KOPT-K1 (cell line): ENCODE measurements at regions not wholly inside any gene's neighbourhood (a gene's known extent, or its start where the extent isn't known, plus 50 kb on each side); places are given as distances from the start of the nearest gene placed in this dataset.

ENCODE experiments used
- H3K27ac ChIP-seq: fragments of 200-600 bp; sonication (generic); 2 replicates; pipeline ENCODE4 v1.5.1; 2016; ENCODE audit warnings: antibody characterized with exemption, mild to moderate bottlenecking, low read depth, low read length; ENCODE audit not compliant: poor library complexity, severe bottlenecking
- H3K36me3 ChIP-seq: fragments of 200-600 bp; sonication (generic); 2 replicates; pipeline ENCODE4 v1.5.1; 2017; ENCODE audit warnings: antibody characterized with exemption, mild to moderate bottlenecking, low read length, moderate library complexity; ENCODE audit not compliant: insufficient read depth
- H3K9me3 ChIP-seq: fragments of 200-600 bp; sonication (generic); 2 replicates; pipeline ENCODE4 v1.5.1; 2017; ENCODE audit warnings: antibody characterized with exemption, low read length, mild to moderate bottlenecking; ENCODE audit not compliant: insufficient read depth, poor library complexity, severe bottlenecking

- Histone ChIP-seq H3K27ac (no peak overlapping the region), H3K36me3 (no peaks in the 10 kb centered on the region), H3K9me3 (no peaks in the 10 kb centered on the region)
These were observed 459.0 kb downstream of the KLF5 start for GRCh38 chr13:73517766-73518165.

- no peak overlapping the region for H3K27ac ChIP-seq
- H3K9me3 ChIP-seq = no peaks in the 10 kb centered on the region
- no peaks in the 10 kb centered on the region for H3K36me3 ChIP-seq
These were observed 457.9 kb downstream of the KLF5 start for GRCh38 chr13:73516731-73517130.

- Histone ChIP-seq H3K27ac (no peak overlapping the region), H3K9me3 (no peaks in the 10 kb centered on the region), H3K36me3 (no peaks in the 10 kb centered on the region)
These were observed 455.4 kb downstream of the KLF5 start for GRCh38 chr13:73514208-73514607.

GRCh38 chr13:73513751-73514150 is 454.9 kb downstream of the KLF5 start:
- H3K36me3 ChIP-seq = no peaks in the 10 kb centered on the region
- H3K9me3 ChIP-seq = no peaks in the 10 kb centered on the region
- H3K27ac ChIP-seq = no peak overlapping the region

GRCh38 chr13:73508841-73509240 is 450.0 kb downstream of the KLF5 start:
- Histone ChIP-seq H3K9me3 (no peaks in the 10 kb centered on the region), H3K36me3 (no peaks in the 10 kb centered on the region), H3K27ac (no peak overlapping the region)

DNA sequence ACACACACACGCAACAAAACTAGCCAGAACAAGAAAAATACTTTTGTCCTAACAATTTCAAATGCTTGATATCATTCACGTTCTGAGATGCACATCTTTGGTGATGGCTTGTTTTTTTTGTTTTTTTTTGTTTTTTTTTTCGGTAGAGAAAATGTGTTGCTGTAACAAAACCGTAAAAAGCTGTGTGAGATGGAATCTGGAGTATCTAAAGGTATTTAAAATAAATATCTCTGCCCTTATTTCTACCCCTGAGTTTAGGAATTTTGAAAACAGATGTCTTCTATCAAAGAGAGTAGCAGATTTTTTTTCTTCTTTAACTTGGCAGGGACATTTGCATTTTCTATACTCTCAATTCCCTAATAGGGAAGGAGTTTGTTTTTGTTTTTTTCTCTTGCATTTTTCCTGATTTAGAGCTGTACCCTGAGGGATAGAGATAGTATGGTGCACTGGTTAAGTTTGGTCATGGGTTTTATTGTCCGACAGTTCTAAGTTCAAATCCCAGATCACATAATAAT is 446.6 kb downstream of the KLF5 start:
- no peak overlapping the region for H3K27ac ChIP-seq
- H3K36me3 ChIP-seq = no peaks in the 10 kb centered on the region
- H3K9me3 ChIP-seq = no peaks in the 10 kb centered on the region

DNA sequence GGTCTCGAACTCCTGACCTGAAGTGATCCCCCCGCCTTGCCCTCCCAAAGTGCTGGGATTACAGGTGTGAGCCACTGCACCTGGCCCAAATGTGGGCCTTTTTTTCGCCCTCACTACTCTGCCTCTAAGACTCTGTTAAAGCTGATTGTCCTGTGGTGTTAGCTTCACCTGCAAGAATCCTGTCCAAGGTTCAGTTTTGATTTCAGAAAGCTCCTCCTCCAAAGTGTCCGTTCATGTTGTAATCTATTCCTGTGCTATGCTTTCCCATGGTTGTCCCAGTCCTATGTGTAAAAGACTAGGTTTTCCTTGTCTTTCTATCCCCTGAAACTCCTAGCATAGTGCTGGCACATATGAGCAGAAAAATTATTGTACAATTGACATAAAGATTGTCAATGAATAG is 440.9 kb downstream of the KLF5 start:
- H3K9me3 ChIP-seq = no peaks in the 10 kb centered on the region
- H3K36me3 ChIP-seq = no peaks in the 10 kb centered on the region
- H3K27ac ChIP-seq = no peak overlapping the region

- Histone ChIP-seq H3K9me3 (no peaks in the 10 kb centered on the region), H3K27ac (no peak overlapping the region), H3K36me3 (no peaks in the 10 kb centered on the region)
These were observed 438.6 kb downstream of the KLF5 start for GRCh38 chr13:73497430-73497829.

GRCh38 chr13:73496711-73497110 is 437.9 kb downstream of the KLF5 start:
- Histone ChIP-seq H3K9me3 (no peaks in the 10 kb centered on the region), H3K36me3 (no peaks in the 10 kb centered on the region), H3K27ac (no peak overlapping the region)

DNA sequence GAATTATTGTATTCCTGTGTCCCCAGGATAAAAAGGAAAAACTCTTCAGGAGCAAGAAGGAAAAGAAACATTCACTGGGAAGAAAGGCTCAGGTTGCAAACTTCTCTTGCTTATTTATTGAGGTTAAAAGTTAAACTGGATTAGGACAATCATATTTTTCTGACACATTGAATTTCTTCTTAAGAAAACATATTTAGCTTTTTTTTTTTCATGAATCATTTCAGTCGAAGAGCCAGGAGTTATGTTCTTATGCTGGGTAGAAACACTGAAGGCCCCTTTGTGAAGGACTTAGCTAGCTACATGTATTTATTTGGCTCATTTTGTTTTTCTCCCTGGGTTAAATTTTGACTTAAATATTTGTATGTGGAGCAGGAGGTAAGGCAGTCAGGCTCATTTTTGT is 434.0 kb downstream of the KLF5 start:
- Histone ChIP-seq H3K27ac (no peak overlapping the region), H3K9me3 (peaks cover 5% of the 10 kb centered on the region), H3K36me3 (no peaks in the 10 kb centered on the region)

DNA sequence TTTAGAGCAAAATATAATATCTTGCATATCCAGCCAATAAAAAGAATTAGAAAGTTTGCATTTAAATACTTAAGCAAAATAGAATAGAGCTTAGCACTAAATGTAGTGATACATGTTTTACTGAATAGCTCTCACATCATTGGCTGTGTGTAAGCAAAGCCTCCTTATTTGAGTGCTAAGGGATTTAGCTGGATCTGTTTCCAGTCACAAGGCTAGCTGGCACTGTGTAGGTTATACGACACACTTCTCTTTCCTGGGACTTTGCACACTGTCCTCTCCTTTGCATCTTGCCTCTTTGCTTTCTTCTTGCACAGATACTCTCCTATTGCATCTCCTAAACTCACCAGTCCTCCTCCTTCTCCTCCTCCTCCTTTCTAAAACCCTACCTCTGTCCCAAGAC is 423.8 kb downstream of the KLF5 start:
- Histone ChIP-seq H3K9me3 (no peaks in the 10 kb centered on the region), H3K36me3 (no peaks in the 10 kb centered on the region), H3K27ac (no peak overlapping the region)

DNA sequence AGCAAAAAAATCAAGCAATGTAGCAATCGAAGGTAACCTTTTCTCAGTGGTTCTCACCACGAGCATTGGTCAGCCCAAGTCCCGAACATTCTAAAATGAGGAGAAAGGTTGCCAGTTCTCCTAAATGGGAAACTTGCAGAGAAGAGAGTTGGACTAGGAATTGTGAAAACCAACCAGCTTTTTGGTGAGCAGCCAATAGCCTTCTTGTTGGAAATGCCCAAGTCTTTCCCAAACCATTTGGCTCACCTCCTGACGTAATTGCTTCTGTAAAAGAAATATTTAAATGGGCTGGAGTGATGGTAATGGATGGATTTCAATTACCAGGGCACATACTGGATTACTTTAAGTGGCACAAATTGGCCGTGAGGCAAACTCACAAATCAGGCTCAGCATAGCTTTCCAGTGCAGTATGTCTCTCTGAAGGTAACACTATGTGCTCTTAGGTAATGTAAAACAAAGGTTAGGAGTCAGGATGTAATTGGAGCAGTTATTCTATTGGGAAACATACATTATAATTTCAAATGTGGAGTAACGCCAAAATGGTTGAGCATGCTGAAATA is 423.2 kb downstream of the KLF5 start:
- H3K36me3 ChIP-seq = no peaks in the 10 kb centered on the region
- H3K9me3 ChIP-seq = no peaks in the 10 kb centered on the region
- no peak overlapping the region for H3K27ac ChIP-seq

DNA sequence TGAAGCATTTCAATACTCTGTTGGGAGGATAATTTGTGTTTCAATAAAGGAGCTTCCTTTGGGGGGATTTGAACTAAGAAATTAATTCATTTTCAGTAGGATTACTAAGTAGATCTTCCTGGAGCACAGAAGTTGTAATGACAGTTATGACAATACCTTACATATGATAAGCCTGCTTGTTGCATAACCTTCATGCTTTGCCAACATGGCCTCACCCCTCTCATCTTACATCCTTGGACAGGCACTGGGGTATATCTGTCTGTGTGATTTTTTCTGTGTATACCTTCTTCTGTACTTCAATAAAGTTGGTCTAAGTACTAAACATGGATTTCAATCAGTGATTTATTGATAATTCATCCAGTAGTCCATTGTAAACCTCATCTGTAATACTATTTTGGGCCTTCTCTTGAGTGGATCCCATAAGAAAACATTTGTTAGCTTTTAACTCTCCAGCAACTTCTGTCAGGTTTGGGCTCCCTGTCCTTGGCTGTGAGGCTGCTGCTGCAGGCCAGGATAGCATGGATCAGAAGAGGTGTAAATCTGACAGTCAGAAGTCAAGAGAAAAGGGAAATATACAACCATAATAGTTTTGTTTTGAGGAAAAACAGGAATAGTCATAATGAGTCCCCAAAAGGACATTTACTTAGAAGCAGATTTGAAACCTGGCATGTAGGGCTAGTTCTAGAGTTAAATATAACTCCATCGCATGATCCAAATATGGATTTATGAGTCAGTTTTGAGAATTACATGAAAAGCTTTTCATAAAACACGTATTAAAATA is 422.2 kb downstream of the KLF5 start:
- Histone ChIP-seq H3K36me3 (no peaks in the 10 kb centered on the region), H3K9me3 (no peaks in the 10 kb centered on the region), H3K27ac (no peak overlapping the region)

- Histone ChIP-seq H3K36me3 (no peaks in the 10 kb centered on the region), H3K9me3 (no peaks in the 10 kb centered on the region), H3K27ac (no peak overlapping the region)
These were observed 421.1 kb downstream of the KLF5 start for GRCh38 chr13:73479856-73480255.

GRCh38 chr13:73479351-73479750 is 420.5 kb downstream of the KLF5 start:
- no peak overlapping the region for H3K27ac ChIP-seq
- H3K9me3 ChIP-seq = no peaks in the 10 kb centered on the region
- H3K36me3 ChIP-seq = no peaks in the 10 kb centered on the region

DNA sequence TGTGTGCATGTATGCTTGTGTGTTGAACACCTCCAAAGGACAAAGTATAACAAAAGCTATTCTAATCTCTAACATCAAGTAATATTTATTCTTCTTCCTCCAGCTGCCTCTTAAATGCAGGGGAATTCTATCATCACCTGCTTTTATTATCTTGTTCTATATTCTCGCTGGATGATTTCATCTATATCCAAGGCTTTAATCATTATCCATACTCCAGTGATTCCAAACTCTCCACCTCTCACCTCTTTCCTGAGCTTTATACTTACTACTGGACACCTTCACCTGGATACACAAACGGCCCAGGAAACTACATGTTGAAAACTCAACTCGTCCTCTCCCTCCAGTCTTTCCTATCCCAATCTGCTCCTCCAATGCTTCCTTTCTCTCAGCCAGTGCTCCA is 418.6 kb downstream of the KLF5 start:
- H3K27ac ChIP-seq = no peak overlapping the region
- no peaks in the 10 kb centered on the region for H3K9me3 ChIP-seq
- H3K36me3 ChIP-seq = no peaks in the 10 kb centered on the region
